Suprapubic skin (tissue), 4 donors: ENCODE measurements at regions not wholly inside any gene's neighbourhood (a gene's known extent, or its start where the extent isn't known, plus 50 kb on each side); places are given as distances from the start of the nearest gene placed in this dataset.

Experiments
- DNase-seq, 2 donors: peaks; one replicate each; pipeline ENCODE4 v3.0.0-alpha.2; 2019; ENCODE audit warnings: low spot score in 2 of 2
- H3K27ac ChIP-seq: fragments of 200-600 bp; sonication (generic); one replicate; pipeline ENCODE4 v1.5.1; 2019
- H3K27me3 ChIP-seq: fragments of 200-600 bp; sonication (generic); one replicate; pipeline ENCODE4 v1.5.1; 2019
- H3K36me3 ChIP-seq: fragments of 200-600 bp; sonication (generic); one replicate; pipeline ENCODE4 v1.5.1; 2019
- H3K4me1 ChIP-seq: fragments of 200-600 bp; sonication (generic); one replicate; pipeline ENCODE4 v1.5.1; 2019
- H3K4me3 ChIP-seq: fragments of 200-600 bp; sonication (generic); one replicate; pipeline ENCODE4 v1.5.1; 2019; ENCODE audit warnings: mild to moderate bottlenecking
- H3K9me3 ChIP-seq: fragments of 200-600 bp; sonication (generic); one replicate; pipeline ENCODE4 v1.5.1; 2019
- EP300 ChIP-seq: sonication (generic); formaldehyde crosslinking; IDR thresholded peaks from one replicate; pipeline ENCODE4 v1.6.1; 2017; ENCODE audit warnings: antibody characterized with exemption
- POLR2A ChIP-seq, 2 donors: fragments of 450-650 bp; IDR thresholded peaks; one replicate each; pipeline ENCODE4 v1.6.1; 2017; ENCODE audit warnings: antibody characterized with exemption in 2 of 2, mild to moderate bottlenecking in 2 of 2, moderate library complexity in 2 of 2
- POLR2AphosphoS5 ChIP-seq, 3 donors: sonication (generic); formaldehyde crosslinking; IDR thresholded peaks; one replicate each; pipeline ENCODE4 v1.6.1; 2017; ENCODE audit warnings: antibody characterized with exemption in 3 of 3
- WGBS: methylation state at CpG from one replicate; pipeline ENCODE4 v1.1.5; 2018; 5-methylcytosine and 5-hydroxymethylcytosine counted together
- TF ChIP-seq, protein P1 (sequence below), 2 donors: fragments of 200-600 bp in 1 of 2; fragments of 450-650 bp in 1 of 2; sonication (generic) in 1 of 2; IDR thresholded peaks; one replicate each; pipeline ENCODE4 v1.5.1; 2016 to 2019; ENCODE audit warnings: antibody characterized with exemption in 2 of 2, mild to moderate bottlenecking in 1 of 2, moderate library complexity in 1 of 2

DNA sequence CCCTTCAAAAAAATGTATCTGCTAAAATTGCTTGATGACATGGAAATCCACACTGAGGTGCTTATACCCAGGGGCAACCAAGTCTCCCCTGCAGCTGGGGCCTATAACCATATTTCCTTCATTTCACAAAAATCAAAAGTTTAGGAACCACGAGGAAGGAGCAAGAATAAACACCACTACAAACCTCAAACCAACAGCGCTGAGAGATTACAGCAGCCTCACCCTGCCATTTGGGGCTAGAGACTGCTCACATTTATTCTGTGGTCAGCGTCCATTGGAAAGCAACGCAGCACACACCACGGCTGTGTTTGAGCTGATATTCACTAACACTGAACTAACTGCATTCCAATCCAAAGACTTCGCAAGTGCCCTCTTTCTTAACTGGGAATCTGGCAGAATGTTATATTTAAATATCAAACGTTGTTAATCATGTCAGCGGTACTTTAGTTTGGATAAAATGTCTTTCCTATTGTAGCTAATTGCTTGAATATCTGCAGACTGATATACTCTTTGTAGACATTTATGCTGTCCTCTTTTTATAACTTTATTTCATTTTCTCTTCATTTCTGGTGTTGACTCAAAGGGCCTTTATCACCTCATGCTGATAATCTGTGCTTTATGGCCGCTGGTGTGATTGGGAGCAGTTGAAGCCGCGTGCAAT, 94.6 kb downstream of the FOXA2 start:
- TF ChIP-seq POLR2AphosphoS5 (IDR thresholded peaks at IDR 0.05): no peak
- TF ChIP-seq POLR2A (IDR thresholded peaks at IDR 0.05): no peak
- TF ChIP-seq, protein P1, sequence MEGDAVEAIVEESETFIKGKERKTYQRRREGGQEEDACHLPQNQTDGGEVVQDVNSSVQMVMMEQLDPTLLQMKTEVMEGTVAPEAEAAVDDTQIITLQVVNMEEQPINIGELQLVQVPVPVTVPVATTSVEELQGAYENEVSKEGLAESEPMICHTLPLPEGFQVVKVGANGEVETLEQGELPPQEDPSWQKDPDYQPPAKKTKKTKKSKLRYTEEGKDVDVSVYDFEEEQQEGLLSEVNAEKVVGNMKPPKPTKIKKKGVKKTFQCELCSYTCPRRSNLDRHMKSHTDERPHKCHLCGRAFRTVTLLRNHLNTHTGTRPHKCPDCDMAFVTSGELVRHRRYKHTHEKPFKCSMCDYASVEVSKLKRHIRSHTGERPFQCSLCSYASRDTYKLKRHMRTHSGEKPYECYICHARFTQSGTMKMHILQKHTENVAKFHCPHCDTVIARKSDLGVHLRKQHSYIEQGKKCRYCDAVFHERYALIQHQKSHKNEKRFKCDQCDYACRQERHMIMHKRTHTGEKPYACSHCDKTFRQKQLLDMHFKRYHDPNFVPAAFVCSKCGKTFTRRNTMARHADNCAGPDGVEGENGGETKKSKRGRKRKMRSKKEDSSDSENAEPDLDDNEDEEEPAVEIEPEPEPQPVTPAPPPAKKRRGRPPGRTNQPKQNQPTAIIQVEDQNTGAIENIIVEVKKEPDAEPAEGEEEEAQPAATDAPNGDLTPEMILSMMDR (IDR thresholded peaks at IDR 0.05): no peak
- no peak for TF ChIP-seq EP300
- Histone ChIP-seq H3K27ac (no peak overlapping the region), H3K36me3 (no peaks in the 10 kb centered on the region), H3K4me1 (no peaks in the 10 kb centered on the region), H3K27me3 (peaks cover 23% of the 10 kb centered on the region), H3K9me3 (no peaks in the 10 kb centered on the region), H3K4me3 (no peak overlapping the region)
- no peak for DNase-seq
- WGBS: 63% methylated on average over 11 of the region's 11 CpGs

DNA sequence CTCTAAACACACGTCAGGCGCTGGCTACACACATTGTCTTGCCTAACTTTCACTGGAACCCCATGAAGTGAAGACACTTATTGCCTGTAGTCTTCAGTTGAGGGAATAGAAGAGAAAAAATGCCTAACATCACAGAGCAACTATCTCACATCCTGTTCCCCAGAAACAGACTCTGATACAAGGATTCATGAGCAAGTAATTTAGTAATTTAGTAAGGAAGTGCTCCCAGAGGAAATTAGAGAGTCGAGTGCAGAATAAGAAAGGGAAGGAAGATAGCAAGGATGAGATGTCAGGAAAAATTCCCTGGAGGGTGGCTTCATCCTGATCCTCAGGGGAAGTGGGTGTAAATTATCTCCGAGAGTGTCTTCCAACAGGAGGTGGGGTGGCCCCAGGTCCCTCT, 104.0 kb downstream of the FOXA2 start:
- Histone ChIP-seq H3K27ac (no peak overlapping the region), H3K4me1 (no peaks in the 10 kb centered on the region), H3K36me3 (no peaks in the 10 kb centered on the region), H3K4me3 (no peak overlapping the region), H3K9me3 (no peaks in the 10 kb centered on the region), H3K27me3 (peaks cover 4% of the 10 kb centered on the region)
- no peak for TF ChIP-seq POLR2A (IDR thresholded peaks at IDR 0.05)
- TF ChIP-seq, protein P1 (IDR thresholded peaks at IDR 0.05): no peak
- no peak for TF ChIP-seq EP300
- no peak for TF ChIP-seq POLR2AphosphoS5 (IDR thresholded peaks at IDR 0.05)
- WGBS: 47% methylated on average over 4 of the region's 4 CpGs
- no peak for DNase-seq

DNA sequence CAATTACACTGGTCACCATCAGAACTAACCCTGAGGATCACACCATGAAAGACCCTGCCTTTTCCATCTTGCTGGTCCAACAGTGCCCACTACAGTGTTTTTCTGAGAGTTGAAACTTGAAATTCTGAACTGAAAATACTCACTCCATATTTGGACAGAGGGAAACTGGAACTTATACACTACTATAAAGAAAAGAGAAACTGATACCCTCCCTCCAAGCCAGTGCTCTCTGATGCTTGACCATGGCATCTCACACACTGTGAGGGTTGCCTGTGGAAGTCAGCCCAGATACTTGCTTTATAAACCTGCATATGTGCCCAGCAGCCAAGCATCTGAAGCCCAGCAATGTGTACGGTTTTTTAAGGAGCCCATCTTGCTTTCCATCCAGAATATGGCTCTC, 108.7 kb downstream of the FOXA2 start:
- H3K36me3 ChIP-seq: no peaks in the 10 kb centered on the region
- H3K27ac ChIP-seq: no peak overlapping the region
- peaks cover 4% of the 10 kb centered on the region for H3K27me3 ChIP-seq
- no peaks in the 10 kb centered on the region for H3K9me3 ChIP-seq
- WGBS: 60% methylated on average over 1 of the region's 1 CpG
- no peak for DNase-seq
- TF ChIP-seq, protein P1 (IDR thresholded peaks at IDR 0.05): no peak
- TF ChIP-seq POLR2A (IDR thresholded peaks at IDR 0.05): no peak
- no peak for TF ChIP-seq POLR2AphosphoS5 (IDR thresholded peaks at IDR 0.05)
- TF ChIP-seq EP300: no peak
- no peaks in the 10 kb centered on the region for H3K4me1 ChIP-seq
- H3K4me3 ChIP-seq: no peak overlapping the region

DNA sequence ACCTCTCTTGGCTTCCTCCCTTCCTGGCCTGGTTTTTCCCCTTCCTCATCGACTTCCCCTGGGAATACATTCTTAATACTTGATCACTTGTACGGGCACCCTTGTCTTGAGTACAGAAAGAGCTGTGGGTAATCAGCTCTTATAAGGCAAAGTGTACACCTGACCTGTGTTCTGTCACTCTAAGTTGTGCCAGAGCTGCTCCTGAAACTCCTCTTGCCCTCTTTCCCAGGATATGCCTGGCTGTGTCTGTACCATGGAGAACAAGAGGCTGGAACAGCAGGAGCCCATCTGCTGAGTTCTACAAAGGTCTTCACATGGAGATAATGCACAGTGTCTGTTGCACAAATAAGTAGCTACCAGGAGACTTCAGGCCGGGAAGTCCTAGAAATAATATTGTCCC, 110.1 kb downstream of the FOXA2 start:
- no peaks in the 10 kb centered on the region for H3K9me3 ChIP-seq
- TF ChIP-seq POLR2A (IDR thresholded peaks at IDR 0.05): no peak
- TF ChIP-seq, protein P1 (IDR thresholded peaks at IDR 0.05): no peak
- no peak for TF ChIP-seq EP300
- TF ChIP-seq POLR2AphosphoS5 (IDR thresholded peaks at IDR 0.05): no peak
- peaks cover 4% of the 10 kb centered on the region for H3K27me3 ChIP-seq
- no peak overlapping the region for H3K27ac ChIP-seq
- no peak for DNase-seq
- H3K4me3 ChIP-seq: no peak overlapping the region
- no peaks in the 10 kb centered on the region for H3K4me1 ChIP-seq
- WGBS: 79% methylated on average over 3 of the region's 3 CpGs
- no peaks in the 10 kb centered on the region for H3K36me3 ChIP-seq

DNA sequence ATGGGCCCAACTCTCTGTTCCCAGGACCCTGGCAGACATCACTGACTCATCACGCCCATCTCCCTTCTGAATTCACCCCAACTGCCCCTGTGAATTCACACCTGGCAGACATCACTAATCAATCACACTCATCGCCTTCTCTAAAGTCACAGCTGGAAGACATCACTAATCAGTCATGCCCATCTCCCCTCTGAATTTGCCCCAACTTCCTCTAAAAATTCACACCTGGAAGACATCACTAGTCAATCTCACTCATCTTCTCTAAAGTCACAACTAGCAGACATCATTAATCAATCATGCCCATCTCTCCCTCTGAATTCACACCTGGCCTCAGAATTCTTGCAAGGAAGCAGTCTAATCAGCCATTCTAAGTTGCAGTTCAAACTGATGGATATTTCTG, 111.1 kb downstream of the FOXA2 start:
- H3K36me3 ChIP-seq: no peaks in the 10 kb centered on the region
- WGBS: 80% methylated on average over 2 of the region's 2 CpGs
- H3K27ac ChIP-seq: no peak overlapping the region
- peaks cover 4% of the 10 kb centered on the region for H3K27me3 ChIP-seq
- DNase-seq: no peak
- no peak overlapping the region for H3K4me3 ChIP-seq
- TF ChIP-seq POLR2AphosphoS5 (IDR thresholded peaks at IDR 0.05): no peak
- no peak for TF ChIP-seq POLR2A (IDR thresholded peaks at IDR 0.05)
- TF ChIP-seq, protein P1 (IDR thresholded peaks at IDR 0.05): no peak
- no peak for TF ChIP-seq EP300
- no peaks in the 10 kb centered on the region for H3K9me3 ChIP-seq
- no peaks in the 10 kb centered on the region for H3K4me1 ChIP-seq
